ENCODE measurements at regions not wholly inside any gene's neighbourhood (a gene's known extent, or its start where the extent isn't known, plus 50 kb on each side); places are given as distances from the start of the nearest gene placed in this dataset.

DNA sequence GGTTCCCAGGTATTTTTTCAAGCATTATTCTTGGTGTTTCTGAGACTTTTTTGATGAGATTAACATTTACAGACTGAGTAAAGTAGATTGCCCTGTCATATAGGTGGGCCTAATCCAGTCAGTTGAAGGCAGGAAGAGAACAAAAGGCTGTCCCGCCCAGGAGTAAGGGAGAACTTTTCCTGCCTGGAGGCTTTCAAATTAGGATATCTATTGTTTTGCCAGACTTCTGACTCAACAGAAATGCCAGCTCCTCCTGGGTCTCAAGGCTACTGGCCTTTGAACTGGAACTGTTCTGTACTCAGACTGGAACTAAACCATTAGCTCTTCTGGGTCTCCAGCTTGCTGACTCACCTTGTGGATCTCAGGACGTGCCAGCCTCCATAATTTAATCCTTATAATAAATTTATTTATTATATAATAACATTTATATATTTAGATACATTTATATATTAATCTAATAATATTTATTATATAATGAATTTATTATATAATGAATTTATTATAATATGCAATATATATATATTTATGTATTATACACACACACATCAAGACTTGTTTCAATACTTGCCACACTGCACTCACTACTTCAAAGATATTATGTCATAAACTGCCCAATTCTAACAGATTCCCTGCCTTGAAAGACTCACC is 510.8 kb upstream of the B3GALT2 start:
- TF ChIP-seq, protein P1, sequence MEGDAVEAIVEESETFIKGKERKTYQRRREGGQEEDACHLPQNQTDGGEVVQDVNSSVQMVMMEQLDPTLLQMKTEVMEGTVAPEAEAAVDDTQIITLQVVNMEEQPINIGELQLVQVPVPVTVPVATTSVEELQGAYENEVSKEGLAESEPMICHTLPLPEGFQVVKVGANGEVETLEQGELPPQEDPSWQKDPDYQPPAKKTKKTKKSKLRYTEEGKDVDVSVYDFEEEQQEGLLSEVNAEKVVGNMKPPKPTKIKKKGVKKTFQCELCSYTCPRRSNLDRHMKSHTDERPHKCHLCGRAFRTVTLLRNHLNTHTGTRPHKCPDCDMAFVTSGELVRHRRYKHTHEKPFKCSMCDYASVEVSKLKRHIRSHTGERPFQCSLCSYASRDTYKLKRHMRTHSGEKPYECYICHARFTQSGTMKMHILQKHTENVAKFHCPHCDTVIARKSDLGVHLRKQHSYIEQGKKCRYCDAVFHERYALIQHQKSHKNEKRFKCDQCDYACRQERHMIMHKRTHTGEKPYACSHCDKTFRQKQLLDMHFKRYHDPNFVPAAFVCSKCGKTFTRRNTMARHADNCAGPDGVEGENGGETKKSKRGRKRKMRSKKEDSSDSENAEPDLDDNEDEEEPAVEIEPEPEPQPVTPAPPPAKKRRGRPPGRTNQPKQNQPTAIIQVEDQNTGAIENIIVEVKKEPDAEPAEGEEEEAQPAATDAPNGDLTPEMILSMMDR (IDR thresholded peaks at IDR 0.05; ENCODE audit: low read length): no peak
- TF ChIP-seq EZH2 (IDR thresholded peaks at IDR 0.05; ENCODE audit: borderline replicate concordance, low read length): no peak
